Transverse colon (tissue), 4 donors: ENCODE measurements at regions not wholly inside any gene's neighbourhood (a gene's known extent, or its start where the extent isn't known, plus 50 kb on each side); places are given as distances from the start of the nearest gene placed in this dataset.

ENCODE experiments used
- DNase-seq: peaks from one replicate; pipeline ENCODE4 v3.0.0-alpha.2; 2019
- H3K27ac ChIP-seq, 4 donors: fragments of 200-600 bp; sonication (generic); 2 replicates each; pipeline ENCODE4 v1.5.1; 2016 to 2018; ENCODE audit warnings: inconsistent platforms in 4 of 4
- H3K27me3 ChIP-seq: fragments of 200-600 bp; sonication (generic); 2 replicates; pipeline ENCODE4 v1.5.1; 2017; ENCODE audit warnings: inconsistent platforms
- H3K36me3 ChIP-seq, 4 donors: fragments of 200-600 bp; sonication (generic); 2 replicates each; pipeline ENCODE4 v1.5.1; 2017 to 2019; ENCODE audit warnings: inconsistent platforms in 4 of 4
- H3K4me1 ChIP-seq, 4 donors: fragments of 200-600 bp; sonication (generic); 2 replicates each; pipeline ENCODE4 v1.5.1; 2017 to 2020; ENCODE audit warnings: inconsistent platforms in 4 of 4
- H3K4me3 ChIP-seq, 4 donors: fragments of 200-600 bp; sonication (generic); 1 replicate in 1 of 4; 2 replicates in 3 of 4; pipeline versions ENCODE4 v1.5.1 to v1.6.1; 2017 to 2019; ENCODE audit warnings: inconsistent platforms in 4 of 4
- H3K9me3 ChIP-seq, 2 donors: fragments of 200-600 bp; sonication (generic); 2 replicates each; pipeline ENCODE4 v1.5.1; 2017 to 2019; ENCODE audit warnings: inconsistent platforms in 2 of 2
- CTCF ChIP-seq, 5 experiments: fragments of 200-600 bp in 3 of 5; fragments of 450-650 bp in 2 of 5; sonication (generic) in 3 of 5; IDR thresholded peaks; 1 replicate in 2 of 5; 2 replicates in 3 of 5; pipeline ENCODE4 v1.5.1; 2016 to 2017; ENCODE audit warnings: antibody characterized with exemption in 5 of 5, inconsistent platforms in 3 of 5, mild to moderate bottlenecking in 2 of 5, moderate library complexity in 1 of 5
- EP300 ChIP-seq: sonication (generic); formaldehyde crosslinking; IDR thresholded peaks from one replicate; pipeline ENCODE4 v1.6.1; 2017; ENCODE audit warnings: antibody characterized with exemption, low read depth
- POLR2A ChIP-seq: fragments of 450-650 bp; IDR thresholded peaks from one replicate; pipeline ENCODE4 v1.6.1; 2016; ENCODE audit warnings: antibody characterized with exemption, mild to moderate bottlenecking, moderate library complexity
- POLR2AphosphoS5 ChIP-seq, 3 donors: sonication (generic); formaldehyde crosslinking; IDR thresholded peaks; one replicate each; pipeline ENCODE4 v1.6.1; 2016; ENCODE audit warnings: antibody characterized with exemption in 3 of 3
- WGBS, 2 donors: methylation state at CpG; one replicate each; pipeline ENCODE4 v1.1.5; 2018; ENCODE audit warnings: low coverage in 1 of 2; 5-methylcytosine and 5-hydroxymethylcytosine counted together
- in situ Hi-C, 4 donors: fragments of 200-750 bp; cut with MboI; loops; one replicate each; pipeline versions ENCODE4 v1.15.0 to v1.15.1; 2017; ENCODE audit warnings: low sequenced_read_pairs in 3 of 4, low pct_ligation_motif_present in 1 of 4, low pct_unique_long_range_greater_than_20kb in 1 of 4
- intact Hi-C: fragments of 100-400 bp; cut with DNase I; formaldehyde crosslinking; loops from one replicate; pipeline ENCODE4 v1.15.1; 2023; ENCODE audit warnings: low total_unique reads

GRCh38 chr3:168533600-168533999 lies 437.9 kb upstream of the GOLIM4 start:
- TF ChIP-seq POLR2AphosphoS5 (IDR thresholded peaks at IDR 0.05) (no peak), POLR2A (no peak), EP300 (no peak), CTCF (IDR thresholded peaks at IDR 0.05) (no peak)
- in situ Hi-C loops: no loop called here
- intact Hi-C loops: no loop called here

GRCh38 chr3:168532135-168532534 lies 436.4 kb upstream of the GOLIM4 start:
- Histone ChIP-seq H3K4me1 (no peaks in the 10 kb centered on the region), H3K4me3 (no peak overlapping the region), H3K27ac (no peak overlapping the region), H3K27me3 (no peaks in the 10 kb centered on the region), H3K9me3 (no peaks in the 10 kb centered on the region), H3K36me3 (no peaks in the 10 kb centered on the region)
- intact Hi-C loops: no loop called here
- TF ChIP-seq EP300: no peak
- no peak for TF ChIP-seq POLR2AphosphoS5 (IDR thresholded peaks at IDR 0.05)
- TF ChIP-seq CTCF (IDR thresholded peaks at IDR 0.05): no peak
- TF ChIP-seq POLR2A: no peak
- WGBS, 2 donors: 95 to 100% methylated on average over 1 of the region's 1 CpG
- in situ Hi-C loops: no loop called here
- no peak for DNase-seq

More at GRCh38 chr3:168533600-168533999, 437.9 kb upstream of the GOLIM4 start:
- no peak overlapping the region for H3K4me3 ChIP-seq
- no peaks in the 10 kb centered on the region for H3K36me3 ChIP-seq
- H3K4me1 ChIP-seq: no peaks in the 10 kb centered on the region
- 71 to 81% methylated on average over 2 of the region's 2 CpGs for WGBS, 2 donors
- no peak for DNase-seq
- H3K27ac ChIP-seq: no peak overlapping the region
- no peaks in the 10 kb centered on the region for H3K27me3 ChIP-seq
- H3K9me3 ChIP-seq: no peaks in the 10 kb centered on the region

GRCh38 chr3:168531116-168531515 lies 435.4 kb upstream of the GOLIM4 start:
- H3K36me3 ChIP-seq: no peaks in the 10 kb centered on the region
- no peak overlapping the region for H3K27ac ChIP-seq
- in situ Hi-C loops (no loop called here), intact Hi-C loops (no loop called here)
- no peaks in the 10 kb centered on the region for H3K27me3 ChIP-seq
- no peaks in the 10 kb centered on the region for H3K9me3 ChIP-seq
- 74 to 80% methylated on average over 4 of the region's 4 CpGs for WGBS, 2 donors
- no peak for TF ChIP-seq POLR2AphosphoS5 (IDR thresholded peaks at IDR 0.05)
- no peak for TF ChIP-seq CTCF (IDR thresholded peaks at IDR 0.05)
- TF ChIP-seq EP300: no peak
- no peak for TF ChIP-seq POLR2A
- H3K4me3 ChIP-seq: no peak overlapping the region
- no peaks in the 10 kb centered on the region for H3K4me1 ChIP-seq
- no peak for DNase-seq

GRCh38 chr3:168524129-168524528 lies 428.4 kb upstream of the GOLIM4 start:
- WGBS, 2 donors: 71 to 72% methylated on average over 1 of the region's 1 CpG
- TF ChIP-seq POLR2A (no peak), POLR2AphosphoS5 (IDR thresholded peaks at IDR 0.05) (no peak), CTCF (IDR thresholded peaks at IDR 0.05) (no peak), EP300 (no peak)
- H3K36me3 ChIP-seq: no peaks in the 10 kb centered on the region
- in situ Hi-C loops (loop anchor here in 1 of 4 donors (25.0 kb wide), 1 partner anchor 313 kb away; no protein-coding TSS in a partner anchor), intact Hi-C loops (no loop called here)
- no peak overlapping the region for H3K4me3 ChIP-seq
- no peaks in the 10 kb centered on the region for H3K9me3 ChIP-seq
- H3K27me3 ChIP-seq: no peaks in the 10 kb centered on the region
- DNase-seq: no peak
- no peaks in the 10 kb centered on the region for H3K4me1 ChIP-seq
- H3K27ac ChIP-seq: no peak overlapping the region
